CD4-positive, CD25-positive, alpha-beta regulatory T cell (primary cell): ENCODE measurements at regions not wholly inside any gene's neighbourhood (a gene's known extent, or its start where the extent isn't known, plus 50 kb on each side); places are given as distances from the start of the nearest gene placed in this dataset.

Source experiments
- ATAC-seq, 2 donors: fragments of 150-1000 bp; cut with Tn5 transposase; one replicate each; pipeline ENCODE4 v1.10.0; 2021; ENCODE audit warnings: low read depth in 2 of 2, moderate number of reproducible peaks in 2 of 2, moderate library complexity in 1 of 2
- DNase-seq, 3 donors: peaks; one replicate each; pipeline versions ENCODE4 v3.0.0 to v3.0.0-alpha.2; 2012 to 2022; ENCODE audit warnings: mixed read lengths in 1 of 3
- H3K27ac ChIP-seq: one replicate; pipeline ENCODE4 v1.7.0; 2013; ENCODE audit warnings: mild to moderate bottlenecking, low read length; ENCODE audit not compliant: insufficient read depth, poor library complexity, severe bottlenecking
- H3K27me3 ChIP-seq: one replicate; pipeline ENCODE4 v1.7.0; 2013; ENCODE audit warnings: low read length; ENCODE audit not compliant: control insufficient read depth, insufficient read depth
- H3K36me3 ChIP-seq: one replicate; pipeline ENCODE4 v1.7.0; 2013; ENCODE audit warnings: mild to moderate bottlenecking, low read length, moderate library complexity; ENCODE audit not compliant: control insufficient read depth, insufficient read depth
- H3K4me1 ChIP-seq: 2 replicates; pipeline ENCODE4 v1.7.0; 2013; ENCODE audit warnings: mild to moderate bottlenecking, low read length; ENCODE audit not compliant: insufficient read depth, control insufficient read depth, poor library complexity, severe bottlenecking
- H3K4me3 ChIP-seq: one replicate; pipeline ENCODE4 v1.7.0; 2013; ENCODE audit warnings: low read depth, mild to moderate bottlenecking, low read length, moderate library complexity
- H3K9me3 ChIP-seq, 2 experiments: 1 replicate in 1 of 2; 2 replicates in 1 of 2; pipeline ENCODE4 v1.7.0; 2013; ENCODE audit warnings: low read length in 2 of 2, mild to moderate bottlenecking in 1 of 2, moderate library complexity in 1 of 2; ENCODE audit not compliant: control insufficient read depth in 2 of 2
- H3K27ac Mint-ChIP-seq, 3 donors: one replicate each; pipeline ENCODE4 v1.8.0; 2020 to 2022; ENCODE audit warnings: mild to moderate bottlenecking in 3 of 3, mixed read lengths in 3 of 3, moderate library complexity in 2 of 3
- H3K27me3 Mint-ChIP-seq: one replicate; pipeline ENCODE4 v1.8.0; 2022; ENCODE audit warnings: mild to moderate bottlenecking, mixed read lengths
- H3K36me3 Mint-ChIP-seq: one replicate; pipeline ENCODE4 v1.8.0; 2020; ENCODE audit warnings: mixed read lengths
- H3K4me1 Mint-ChIP-seq, 4 donors: one replicate each; pipeline ENCODE4 v1.8.0; 2020 to 2022; ENCODE audit warnings: mixed read lengths in 4 of 4, mild to moderate bottlenecking in 1 of 4
- H3K4me3 Mint-ChIP-seq, 4 donors: one replicate each; pipeline ENCODE4 v1.8.0; 2020 to 2022; ENCODE audit warnings: mild to moderate bottlenecking in 4 of 4, mixed read lengths in 4 of 4, moderate library complexity in 3 of 4
- H3K9me3 Mint-ChIP-seq, 7 donors: one replicate each; pipeline ENCODE4 v1.8.0; 2020 to 2022; ENCODE audit warnings: mixed read lengths in 7 of 7, mild to moderate bottlenecking in 3 of 7, moderate library complexity in 2 of 7

DNA sequence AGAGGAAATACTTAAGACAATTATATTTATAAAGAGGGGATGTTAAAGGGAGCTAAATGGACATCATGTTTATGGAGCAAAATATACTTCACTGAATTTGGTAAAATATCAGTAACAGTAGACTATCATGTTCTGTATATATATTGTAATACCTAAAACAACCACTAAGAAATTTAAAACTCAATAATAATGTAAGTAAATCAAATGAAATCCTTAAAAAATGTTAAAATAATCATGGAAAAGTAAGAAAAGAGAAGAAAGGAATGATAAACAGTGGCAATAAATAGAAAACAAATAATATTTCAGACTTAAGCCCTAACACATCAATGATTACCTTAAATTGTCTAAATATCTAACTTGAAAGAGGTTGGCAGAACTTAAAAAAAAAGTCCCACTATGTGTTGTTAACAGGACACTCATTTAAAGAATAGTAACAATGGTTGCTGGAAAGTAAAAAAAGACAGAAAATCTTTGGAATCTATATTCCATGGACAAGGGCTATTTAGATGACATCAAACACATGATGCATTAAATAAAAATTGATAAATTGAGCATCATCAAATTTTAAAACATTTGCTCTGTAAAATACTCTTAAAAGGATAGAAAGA, 842.2 kb upstream of the MAP3K7 start:
- H3K4me1 ChIP-seq = no peaks in the 10 kb centered on the region
- DNase-seq (no peak), ATAC-seq (no peak)
- H3K27ac ChIP-seq = no peak overlapping the region
- H3K36me3 Mint-ChIP-seq = no peaks in the 10 kb centered on the region
- H3K4me3 Mint-ChIP-seq = no peak overlapping the region
- H3K9me3 Mint-ChIP-seq = peaks cover 0 to 11% (median 1%) of the 10 kb centered on the region in 7 donors
- no peak overlapping the region for H3K27ac Mint-ChIP-seq
- H3K27me3 ChIP-seq = no peaks in the 10 kb centered on the region
- H3K27me3 Mint-ChIP-seq = no peaks in the 10 kb centered on the region
- H3K4me3 ChIP-seq = no peak overlapping the region
- H3K9me3 ChIP-seq = no peaks in the 10 kb centered on the region
- H3K36me3 ChIP-seq = no peaks in the 10 kb centered on the region
- no peaks in the 10 kb centered on the region for H3K4me1 Mint-ChIP-seq

DNA sequence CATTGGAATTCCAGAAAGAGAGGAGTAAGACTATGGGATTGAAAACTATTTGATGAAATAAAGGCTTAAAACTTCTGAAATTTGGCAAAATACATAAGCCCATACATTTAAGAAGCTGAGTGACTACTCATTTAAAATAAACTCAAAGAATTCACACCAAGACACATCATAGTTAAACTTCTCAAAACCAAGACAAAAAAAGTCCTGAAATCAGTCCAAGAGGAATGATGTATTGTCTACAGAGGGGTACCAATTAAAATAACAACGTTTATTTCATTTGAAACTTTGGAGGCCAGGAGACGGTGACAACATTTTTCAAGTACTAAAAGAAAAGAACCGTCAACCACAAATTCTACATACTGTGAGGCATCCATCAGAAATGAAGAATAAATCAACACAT, 841.4 kb upstream of the MAP3K7 start:
- Mint-ChIP-seq H3K36me3 (no peaks in the 10 kb centered on the region), H3K9me3 (peaks cover 0 to 12% (median 1%) of the 10 kb centered on the region in 7 donors), H3K27me3 (no peaks in the 10 kb centered on the region), H3K27ac (no peak overlapping the region), H3K4me1 (no peaks in the 10 kb centered on the region), H3K4me3 (no peak overlapping the region)
- Histone ChIP-seq H3K27ac (no peak overlapping the region), H3K4me3 (no peak overlapping the region), H3K9me3 (no peaks in the 10 kb centered on the region), H3K4me1 (no peaks in the 10 kb centered on the region), H3K36me3 (no peaks in the 10 kb centered on the region), H3K27me3 (no peaks in the 10 kb centered on the region)
- no peak for DNase-seq
- no peak for ATAC-seq

DNA sequence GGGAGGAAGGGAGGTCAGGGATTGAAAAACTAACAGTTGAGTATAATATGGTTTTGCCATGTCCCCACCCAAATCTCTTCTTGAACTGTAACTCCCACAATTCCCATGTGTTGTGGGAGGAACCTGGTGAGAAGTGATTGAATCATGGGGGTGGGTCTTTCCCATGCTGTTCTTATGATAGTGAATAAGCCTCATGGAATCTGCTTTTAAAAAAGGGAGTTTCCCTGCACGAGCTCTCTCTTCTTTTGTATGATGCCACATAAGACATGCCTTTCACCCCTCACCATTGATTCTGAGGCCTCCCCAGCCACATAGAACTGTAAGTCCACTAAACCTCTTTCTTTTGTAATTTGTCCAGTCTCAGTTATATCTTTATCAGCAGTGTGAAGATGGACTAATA, 833.4 kb upstream of the MAP3K7 start:
- Mint-ChIP-seq H3K9me3 (peaks cover 1 to 33% (median 10%) of the 10 kb centered on the region in 7 donors), H3K36me3 (no peaks in the 10 kb centered on the region), H3K4me1 (no peaks in the 10 kb centered on the region), H3K27ac (no peak overlapping the region), H3K27me3 (no peaks in the 10 kb centered on the region), H3K4me3 (no peak overlapping the region)
- Histone ChIP-seq H3K27ac (no peak overlapping the region), H3K9me3 (peaks cover 0 to 2% of the 10 kb centered on the region in 2 experiments), H3K4me3 (no peak overlapping the region), H3K4me1 (no peaks in the 10 kb centered on the region), H3K36me3 (no peaks in the 10 kb centered on the region), H3K27me3 (no peaks in the 10 kb centered on the region)
- ATAC-seq = no peak
- DNase-seq = no peak

DNA sequence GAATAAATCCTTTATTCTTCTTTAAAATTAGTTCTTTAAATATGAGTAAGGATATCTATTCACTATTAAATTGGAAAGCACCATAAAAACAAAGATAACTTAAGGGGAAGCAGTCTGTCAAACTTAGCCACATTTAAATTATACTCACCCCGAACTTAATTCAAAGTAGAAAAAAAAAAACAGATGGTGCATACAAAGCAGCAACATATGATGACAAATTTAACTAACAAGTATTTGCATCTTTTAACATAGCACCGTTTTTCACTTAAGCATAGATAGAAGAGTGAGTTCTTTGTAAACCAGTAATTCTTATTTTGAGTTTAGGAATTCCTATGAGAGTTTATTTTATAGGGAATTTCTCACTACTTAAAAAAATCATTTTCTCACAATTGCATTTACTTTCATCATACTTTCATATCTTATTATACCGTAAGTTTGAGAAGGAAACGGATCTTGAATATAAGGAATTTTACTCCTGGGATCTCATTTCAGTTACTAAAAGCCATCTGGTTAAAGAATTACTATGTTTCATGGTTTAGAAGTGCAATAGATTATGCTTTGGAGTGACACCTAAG, 828.2 kb upstream of the MAP3K7 start:
- Mint-ChIP-seq H3K27me3 (no peaks in the 10 kb centered on the region), H3K4me1 (no peaks in the 10 kb centered on the region), H3K27ac (no peak overlapping the region), H3K4me3 (no peak overlapping the region), H3K36me3 (no peaks in the 10 kb centered on the region), H3K9me3 (peaks cover 0 to 19% (median 7%) of the 10 kb centered on the region in 7 donors)
- no peaks in the 10 kb centered on the region for H3K27me3 ChIP-seq
- no peak for ATAC-seq
- H3K4me1 ChIP-seq = no peaks in the 10 kb centered on the region
- peaks cover 0 to 2% of the 10 kb centered on the region in 2 experiments for H3K9me3 ChIP-seq
- no peak overlapping the region for H3K27ac ChIP-seq
- H3K4me3 ChIP-seq = no peak overlapping the region
- H3K36me3 ChIP-seq = no peaks in the 10 kb centered on the region
- no peak for DNase-seq

GRCh38 chr6:91412532-91412931, 825.7 kb upstream of the MAP3K7 start:
- peaks cover 0 to 2% of the 10 kb centered on the region in 2 experiments for H3K9me3 ChIP-seq
- DNase-seq (no peak), ATAC-seq (no peak)
- H3K9me3 Mint-ChIP-seq = peaks cover 0 to 13% (median 4%) of the 10 kb centered on the region in 7 donors
- no peaks in the 10 kb centered on the region for H3K4me1 ChIP-seq
- no peaks in the 10 kb centered on the region for H3K36me3 ChIP-seq
- no peaks in the 10 kb centered on the region for H3K36me3 Mint-ChIP-seq
- no peaks in the 10 kb centered on the region for H3K4me1 Mint-ChIP-seq
- H3K27ac Mint-ChIP-seq = no peak overlapping the region
- no peak overlapping the region for H3K4me3 ChIP-seq
- no peak overlapping the region for H3K27ac ChIP-seq
- no peaks in the 10 kb centered on the region for H3K27me3 Mint-ChIP-seq
- no peaks in the 10 kb centered on the region for H3K27me3 ChIP-seq
- no peak overlapping the region for H3K4me3 Mint-ChIP-seq

GRCh38 chr6:91407706-91408105, 820.8 kb upstream of the MAP3K7 start:
- no peak overlapping the region for H3K27ac ChIP-seq
- Mint-ChIP-seq H3K9me3 (peaks cover 0 to 24% (median 8%) of the 10 kb centered on the region in 7 donors), H3K4me1 (no peaks in the 10 kb centered on the region), H3K4me3 (no peak overlapping the region), H3K36me3 (no peaks in the 10 kb centered on the region), H3K27ac (no peak overlapping the region), H3K27me3 (no peaks in the 10 kb centered on the region)
- no peaks in the 10 kb centered on the region for H3K36me3 ChIP-seq
- ATAC-seq (no peak), DNase-seq (no peak)
- peaks cover 0 to 6% of the 10 kb centered on the region in 2 experiments for H3K9me3 ChIP-seq
- no peaks in the 10 kb centered on the region for H3K4me1 ChIP-seq
- H3K4me3 ChIP-seq = no peak overlapping the region
- no peaks in the 10 kb centered on the region for H3K27me3 ChIP-seq

DNA sequence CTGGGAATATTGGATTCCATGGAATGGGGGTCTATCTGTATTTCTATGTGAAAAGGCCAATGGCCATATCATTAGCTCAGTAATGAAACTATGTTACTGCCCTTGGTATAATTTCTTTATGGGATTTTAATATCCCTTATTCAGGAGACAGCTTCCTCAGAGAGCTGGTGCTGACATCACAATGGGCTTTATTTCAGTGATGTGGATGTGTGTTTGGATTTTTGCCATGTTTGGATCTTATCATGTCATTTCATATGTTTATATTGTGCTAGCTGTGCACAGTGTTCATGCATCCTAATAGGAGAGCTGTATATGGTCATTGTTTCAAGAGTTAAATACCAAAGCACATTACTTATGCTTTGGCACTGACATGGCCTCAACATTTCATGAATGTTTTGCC, 806.1 kb upstream of the MAP3K7 start:
- no peaks in the 10 kb centered on the region for H3K36me3 Mint-ChIP-seq
- Histone ChIP-seq H3K4me1 (no peaks in the 10 kb centered on the region), H3K4me3 (no peak overlapping the region), H3K9me3 (no peaks in the 10 kb centered on the region), H3K36me3 (no peaks in the 10 kb centered on the region), H3K27ac (no peak overlapping the region), H3K27me3 (no peaks in the 10 kb centered on the region)
- ATAC-seq (no peak), DNase-seq (no peak)
- no peak overlapping the region for H3K27ac Mint-ChIP-seq
- H3K9me3 Mint-ChIP-seq = peaks cover 0 to 53% (median 8%) of the 10 kb centered on the region in 7 donors
- H3K4me3 Mint-ChIP-seq = no peak overlapping the region
- H3K4me1 Mint-ChIP-seq = no peaks in the 10 kb centered on the region
- H3K27me3 Mint-ChIP-seq = no peaks in the 10 kb centered on the region
